ENCODE measurements at regions not wholly inside any gene's neighbourhood (a gene's known extent, or its start where the extent isn't known, plus 50 kb on each side); places are given as distances from the start of the nearest gene placed in this dataset.
"Not testable (repeated sequence)": the region's sequence is repeated elsewhere in the genome, so short reads cannot be mapped to it uniquely, and the experiment has no call there.

DNA sequence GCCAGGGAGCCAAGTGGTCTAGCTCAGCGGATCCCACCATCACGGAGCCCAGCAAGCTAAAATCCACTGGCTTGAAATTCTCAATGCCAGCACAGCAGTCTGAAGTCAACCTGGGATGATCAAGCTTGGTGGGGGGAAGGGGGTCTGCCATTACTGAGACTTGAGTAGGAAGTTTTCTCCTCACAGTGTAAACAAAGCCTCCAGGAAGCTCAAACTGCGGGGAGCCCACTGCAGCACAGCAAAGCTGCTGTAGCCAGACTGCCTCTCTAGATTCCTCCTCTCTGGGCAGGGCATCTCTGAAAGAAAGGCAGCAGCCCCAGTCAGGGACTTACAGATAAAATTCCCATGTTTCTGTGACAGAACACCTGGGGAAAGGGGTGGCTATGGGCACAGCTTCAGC is 98.8 kb upstream of the TRPC5 start:
- H3K36me3 Mint-ChIP-seq; H3K4me1 Mint-ChIP-seq; H3K27me3 Mint-ChIP-seq; H3K27ac Mint-ChIP-seq; H3K9me3 Mint-ChIP-seq; ATAC-seq (ENCODE audit: low read depth); H3K4me3 Mint-ChIP-seq; DNase-seq; POLR2A ChIA-PET: not testable (repeated sequence)

- Mint-ChIP-seq H3K27ac (no peak overlapping the region), H3K4me3 (no peak overlapping the region), H3K27me3 (no peaks in the 10 kb centered on the region), H3K36me3 (no peaks in the 10 kb centered on the region), H3K9me3 (no peaks in the 10 kb centered on the region), H3K4me1 (no peaks in the 10 kb centered on the region)
- POLR2A ChIA-PET, result no interaction called here
- ATAC-seq (ENCODE audit: low read depth) (no peak), DNase-seq (no peak)
Observed at GRCh38 chrX:112164420-112164819, 81.8 kb upstream of the TRPC5 start.

GRCh38 chrX:112163906-112164305 is 81.3 kb upstream of the TRPC5 start:
- ATAC-seq (ENCODE audit: low read depth), result no peak
- Mint-ChIP-seq H3K27ac (no peak overlapping the region), H3K4me1 (no peaks in the 10 kb centered on the region), H3K4me3 (no peak overlapping the region), H3K36me3 (no peaks in the 10 kb centered on the region), H3K9me3 (no peaks in the 10 kb centered on the region), H3K27me3 (no peaks in the 10 kb centered on the region)
- no peak for DNase-seq
- POLR2A ChIA-PET, result no interaction called here

DNA sequence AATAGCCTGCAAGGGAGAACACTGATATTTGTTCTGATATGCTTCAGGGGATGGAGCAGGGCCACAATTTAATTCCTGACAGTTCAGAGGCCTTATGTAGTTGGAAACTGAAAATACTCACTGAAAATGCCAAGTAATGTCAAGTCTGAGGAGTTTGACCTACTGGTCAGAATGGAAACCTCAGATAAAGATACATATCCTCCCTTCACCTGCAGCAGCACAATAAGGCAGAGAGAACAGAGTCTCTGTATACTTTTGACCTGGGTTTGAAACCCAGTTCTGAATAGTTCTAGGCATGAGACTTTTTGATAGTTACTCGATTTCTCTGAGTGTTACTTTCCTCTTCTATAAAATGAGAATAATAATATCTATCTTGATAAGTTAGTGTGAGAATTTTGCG is 65.8 kb upstream of the TRPC5 start:
- ATAC-seq (ENCODE audit: low read depth), result no peak
- H3K4me3 Mint-ChIP-seq, result no peak overlapping the region
- H3K4me1 Mint-ChIP-seq, result no peaks in the 10 kb centered on the region
- H3K27me3 Mint-ChIP-seq, result no peaks in the 10 kb centered on the region
- H3K9me3 Mint-ChIP-seq, result no peaks in the 10 kb centered on the region
- no peak for DNase-seq
- POLR2A ChIA-PET, result no interaction called here
- no peaks in the 10 kb centered on the region for H3K36me3 Mint-ChIP-seq
- H3K27ac Mint-ChIP-seq, result no peak overlapping the region

DNA sequence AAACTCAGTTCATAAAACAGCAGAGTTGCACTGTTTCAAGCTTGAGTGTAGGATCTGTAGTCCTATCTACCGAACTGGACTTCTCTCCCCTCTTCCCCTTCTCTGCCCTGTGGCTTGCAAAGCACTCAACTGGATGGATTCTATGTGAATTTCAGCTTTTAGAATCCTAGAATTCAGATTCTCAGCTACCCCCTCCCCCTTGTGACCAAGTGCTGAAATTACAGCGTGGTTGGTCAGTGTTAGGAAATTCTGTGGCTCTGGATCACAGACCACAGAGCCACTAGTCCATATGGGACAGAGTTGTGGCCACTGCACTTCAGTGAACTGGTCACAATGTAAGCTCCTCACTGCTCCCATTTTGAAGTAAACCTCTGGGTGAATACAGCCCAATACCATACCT is 64.6 kb upstream of the TRPC5 start:
- POLR2A ChIA-PET, result no interaction called here
- Mint-ChIP-seq H3K9me3 (no peaks in the 10 kb centered on the region), H3K4me1 (no peaks in the 10 kb centered on the region), H3K36me3 (no peaks in the 10 kb centered on the region), H3K27me3 (no peaks in the 10 kb centered on the region), H3K27ac (no peak overlapping the region), H3K4me3 (no peak overlapping the region)
- no peak for DNase-seq
- ATAC-seq (ENCODE audit: low read depth), result no peak

GRCh38 chrX:112137276-112137675 is 54.7 kb upstream of the TRPC5 start:
- DNase-seq, result no peak
- POLR2A ChIA-PET, result no interaction called here
- H3K4me3 Mint-ChIP-seq, result no peak overlapping the region
- H3K4me1 Mint-ChIP-seq, result no peaks in the 10 kb centered on the region
- no peaks in the 10 kb centered on the region for H3K36me3 Mint-ChIP-seq
- H3K9me3 Mint-ChIP-seq, result no peaks in the 10 kb centered on the region
- no peaks in the 10 kb centered on the region for H3K27me3 Mint-ChIP-seq
- no peak for ATAC-seq (ENCODE audit: low read depth)
- H3K27ac Mint-ChIP-seq, result no peak overlapping the region

All from activated naive CD8-positive, alpha-beta T cell treated with anti-CD3 and anti-CD28 coated beads, Interleukin-2, amount 10 ng/mL, durations not matched to agents 7 days and 5 days (primary cell).